Activated CD4-positive, alpha-beta T cell treated with anti-CD3 and anti-CD28 coated beads, Interleukin-2, Interleukin-6, amounts not matched to agents 100 ng/mL and 50 ng/mL, durations not matched to agents 16 hours and 8 hours (primary cell): ENCODE measurements at regions not wholly inside any gene's neighbourhood (a gene's known extent, or its start where the extent isn't known, plus 50 kb on each side); places are given as distances from the start of the nearest gene placed in this dataset.

Source experiments
- DNase-seq: peaks from one replicate; pipeline ENCODE4 v3.0.0-alpha.2; 2020

GRCh38 chr10:29850371-29850770 is 209.0 kb downstream of the JCAD start:
- no peak for DNase-seq

DNA sequence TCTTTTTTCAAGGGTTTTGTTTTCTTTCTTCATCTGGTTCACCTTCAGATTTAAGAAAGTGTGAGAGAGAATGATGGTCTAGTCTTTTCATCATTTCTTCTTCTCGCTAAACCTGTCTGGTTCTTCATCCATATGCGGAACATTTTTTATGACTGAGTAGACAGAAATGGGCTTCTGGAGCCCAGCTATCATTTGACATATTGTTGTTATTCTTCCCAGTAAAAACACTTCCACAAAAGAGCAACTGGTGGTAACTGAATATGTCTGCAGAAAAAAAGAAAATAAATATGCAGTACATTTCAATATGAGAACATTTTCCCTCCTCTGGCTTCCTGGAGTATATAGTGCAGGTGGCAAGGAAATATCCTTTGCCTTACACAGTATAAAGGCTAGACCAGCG is 209.5 kb downstream of the JCAD start:
- no peak for DNase-seq

- DNase-seq: no peak
Measured at GRCh38 chr10:29849126-29849833, 210.1 kb downstream of the JCAD start.

GRCh38 chr10:29846881-29847280 is 212.1 kb upstream of the SVIL start:
- DNase-seq: no peak

DNA sequence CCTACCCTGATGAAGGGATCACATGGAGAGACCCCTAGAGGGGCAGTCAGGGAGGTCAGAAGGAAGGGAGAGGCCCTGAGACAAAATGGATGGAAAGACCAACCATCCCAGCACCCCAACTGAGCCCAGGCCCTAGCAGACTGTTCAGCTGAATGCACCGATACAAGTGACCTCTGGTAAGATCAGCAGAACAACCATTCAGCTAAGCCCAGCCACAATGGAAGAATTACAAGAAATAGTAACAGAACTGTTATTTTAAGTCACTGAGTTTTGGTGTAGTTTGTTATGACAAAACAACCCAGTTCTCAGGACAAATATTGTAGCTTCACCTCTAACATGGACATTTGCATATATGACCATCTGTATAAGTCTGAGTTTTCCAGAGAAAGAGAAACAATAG is 210.4 kb upstream of the SVIL start:
- no peak for DNase-seq

- DNase-seq: no peak
Measured at GRCh38 chr10:29843143-29843542, 208.4 kb upstream of the SVIL start.

- no peak for DNase-seq
Measured at GRCh38 chr10:29841724-29842649, 207.2 kb upstream of the SVIL start.

DNA sequence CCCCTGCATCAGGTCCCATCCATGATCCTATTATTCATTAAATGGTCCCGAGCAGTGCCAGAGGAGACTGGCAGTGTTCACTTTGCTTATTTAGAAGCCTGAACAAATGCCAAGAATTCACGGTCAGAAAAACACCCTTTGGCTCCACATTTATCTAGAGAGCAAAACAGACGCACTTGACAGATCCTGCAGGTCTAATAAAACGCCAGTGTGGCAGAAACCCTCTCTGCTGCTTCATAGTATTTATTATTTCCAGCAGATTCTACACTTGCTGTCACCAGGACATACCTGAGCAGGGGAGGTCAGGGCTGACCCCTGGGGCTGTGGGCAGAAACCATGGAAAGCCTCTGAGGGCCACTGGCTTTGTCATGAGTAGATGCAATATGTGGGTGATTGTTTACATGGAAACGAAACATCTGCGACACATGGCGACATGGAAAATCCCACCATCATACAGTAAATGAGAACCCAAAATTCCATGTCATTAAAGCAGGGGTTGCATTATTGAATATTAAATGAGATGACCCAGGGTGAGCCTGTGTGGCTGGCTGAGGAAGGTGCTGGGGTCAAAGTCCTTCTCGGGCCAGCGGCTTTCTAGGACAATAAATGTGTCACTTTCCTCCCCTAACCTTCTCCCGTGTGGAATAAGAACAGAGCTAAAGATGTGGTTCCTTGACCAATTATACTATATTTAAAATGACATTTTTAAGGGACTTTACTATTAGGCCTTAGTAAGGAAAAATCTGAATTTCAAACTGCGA is 205.9 kb upstream of the SVIL start:
- no peak for DNase-seq

DNA sequence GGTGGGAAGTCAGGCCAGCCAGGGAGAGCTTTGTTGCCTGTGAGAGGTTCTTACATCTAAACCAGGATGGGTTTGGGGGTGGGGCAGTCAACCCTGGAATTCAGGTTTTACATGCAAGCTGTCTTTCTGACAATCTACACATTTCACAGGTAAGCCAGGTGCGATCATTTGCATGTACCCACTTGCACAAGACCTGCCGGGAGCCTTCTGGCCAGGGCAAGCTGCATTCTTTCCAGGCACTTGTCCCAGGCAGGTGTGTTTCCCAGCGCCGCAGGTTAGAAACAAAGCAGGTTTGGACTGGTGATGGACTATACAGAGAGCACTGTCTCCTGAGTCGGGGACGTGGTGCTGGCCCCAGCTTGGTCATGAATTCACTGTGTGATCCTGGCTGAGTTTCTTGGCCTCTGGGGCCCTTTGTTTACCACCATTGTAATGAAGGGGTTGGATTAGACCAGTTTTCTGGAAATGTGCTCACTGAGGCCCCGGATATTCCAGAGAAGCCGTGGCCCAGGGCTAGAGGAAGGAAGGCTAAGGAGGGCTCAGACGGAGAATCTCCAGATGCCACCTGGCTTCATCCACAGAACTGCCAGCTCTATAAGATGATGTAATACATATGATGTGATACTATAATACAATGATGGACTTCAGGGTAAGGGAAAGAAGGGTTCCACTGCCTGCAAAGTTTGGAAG is 205.2 kb upstream of the SVIL start:
- no peak for DNase-seq

DNA sequence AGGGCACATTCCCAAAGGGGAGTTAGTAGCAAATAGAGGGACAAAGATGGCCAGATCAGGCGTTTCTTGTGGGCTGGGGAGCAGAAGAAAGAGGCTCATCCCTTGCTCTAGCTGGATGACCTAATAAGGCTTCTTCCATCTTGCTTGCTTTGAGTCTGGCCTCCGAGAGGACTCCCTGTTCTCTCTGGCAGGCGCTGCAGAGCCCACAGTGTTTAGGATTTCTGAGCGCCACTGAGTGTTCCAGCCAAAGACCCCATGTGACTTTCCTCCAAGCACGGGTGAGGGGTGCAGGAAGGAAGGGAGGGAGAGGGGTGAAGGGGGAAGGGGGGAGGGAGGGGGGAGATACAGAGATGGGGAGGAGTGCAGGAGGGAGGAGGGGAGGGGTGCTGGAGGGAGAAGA is 203.8 kb upstream of the SVIL start:
- no peak for DNase-seq

GRCh38 chr10:29837586-29837985 is 202.8 kb upstream of the SVIL start:
- no peak for DNase-seq

DNA sequence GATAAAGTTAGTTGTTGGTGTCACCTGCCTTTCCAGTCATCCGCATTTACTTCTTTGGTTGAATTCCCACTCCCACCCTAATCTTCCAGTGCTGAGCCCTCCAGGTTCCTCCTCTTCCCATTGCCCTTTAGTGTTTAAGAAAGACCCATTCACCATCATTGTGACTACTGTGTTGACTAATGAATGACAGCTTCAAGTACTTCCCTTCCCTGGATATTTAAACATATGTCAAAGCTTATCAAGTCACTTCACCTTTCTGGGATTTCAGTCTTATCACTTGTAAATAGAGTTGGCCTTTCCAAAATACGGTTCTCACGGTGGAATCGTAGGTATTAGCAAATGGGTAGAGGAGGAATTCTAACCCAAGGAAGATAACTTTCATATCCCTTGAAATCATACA is 201.6 kb upstream of the SVIL start:
- no peak for DNase-seq

DNA sequence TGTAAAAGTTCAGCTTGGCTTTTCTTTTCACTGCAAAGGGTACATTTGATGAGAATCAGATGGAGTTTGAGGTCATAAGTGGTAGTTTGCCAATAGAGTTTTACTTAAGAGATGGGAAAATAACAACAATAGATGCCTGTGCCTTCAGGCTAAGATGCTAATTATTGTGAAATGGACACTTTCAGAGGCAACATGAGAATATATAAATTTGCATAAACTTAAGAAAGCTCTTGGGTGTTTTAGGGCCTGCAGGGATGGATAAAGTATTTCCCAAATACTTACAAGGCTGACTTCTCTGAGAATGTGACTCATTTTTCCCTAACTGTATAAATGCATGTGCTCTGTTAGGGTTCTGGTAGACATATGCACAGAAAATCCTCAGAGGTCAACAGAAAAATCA is 200.3 kb upstream of the SVIL start:
- no peak for DNase-seq

DNA sequence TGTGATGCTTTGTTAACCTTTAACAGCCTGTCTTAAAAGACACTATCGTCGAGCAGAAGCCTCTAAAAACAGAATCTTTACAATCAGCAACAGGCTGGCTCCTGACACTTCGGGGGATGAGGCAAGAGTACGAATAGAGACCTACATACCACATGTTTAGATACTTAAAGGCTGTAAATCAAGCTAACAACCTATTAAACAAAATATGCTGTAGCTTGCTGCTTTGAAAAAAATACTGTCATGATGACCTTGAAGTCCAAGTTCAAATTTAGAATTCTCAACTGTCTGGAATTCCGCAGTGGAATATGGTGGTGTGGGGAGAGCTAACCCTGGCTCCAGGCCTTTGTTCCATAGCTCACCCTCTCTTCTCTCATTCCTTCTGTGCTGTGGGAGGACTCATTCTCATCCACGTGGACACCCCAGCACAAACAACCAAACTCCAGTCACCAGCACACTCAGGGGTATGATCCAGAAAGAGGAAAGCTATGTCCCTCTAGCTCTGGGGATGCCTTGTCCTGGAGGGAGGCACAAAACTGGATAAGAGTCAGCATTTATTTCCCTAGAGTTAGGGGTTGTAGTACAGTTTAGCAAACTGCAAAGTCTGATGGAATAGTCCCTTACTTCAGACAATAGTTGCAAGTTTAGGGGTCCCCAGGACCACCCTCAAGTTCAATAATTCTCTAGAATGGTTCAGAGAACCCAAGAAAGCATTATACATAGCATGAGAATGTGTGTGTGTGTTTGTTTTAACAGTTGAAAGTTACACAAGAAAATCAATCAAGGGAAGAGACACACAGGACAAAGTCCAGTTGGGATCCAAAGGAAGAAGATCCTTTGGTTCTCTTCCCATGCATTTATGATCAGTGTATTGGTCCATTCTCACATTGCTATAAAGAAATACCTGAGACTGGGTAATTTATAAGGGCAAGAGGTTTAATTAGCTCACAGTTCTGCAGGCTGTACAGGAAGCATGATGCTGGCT is 196.1 kb upstream of the SVIL start:
- DNase-seq: no peak

- DNase-seq: no peak
Measured at GRCh38 chr10:29829776-29830175, 195.0 kb upstream of the SVIL start.

DNA sequence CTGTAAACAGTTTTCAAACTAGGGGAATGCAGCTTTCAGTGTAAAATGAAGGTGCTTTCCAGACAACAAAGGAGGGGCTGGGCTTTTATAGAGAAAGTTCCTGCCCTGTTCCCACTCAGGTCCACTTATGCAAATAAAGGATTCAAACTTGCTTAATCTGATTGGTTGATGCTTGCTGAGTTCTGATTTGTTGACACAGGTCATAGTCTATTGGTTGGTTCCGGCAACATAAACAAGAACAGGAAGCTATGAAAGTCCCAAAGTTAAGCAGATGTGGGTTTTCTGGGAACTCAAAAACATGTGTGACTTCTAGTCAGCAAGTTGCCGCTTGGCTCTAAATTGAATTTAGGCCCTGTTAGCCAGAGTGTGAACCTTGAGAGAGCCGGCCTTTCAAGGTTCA is 194.2 kb upstream of the SVIL start:
- DNase-seq: no peak

- DNase-seq: no peak
Measured at GRCh38 chr10:29828440-29828894, 193.7 kb upstream of the SVIL start.

- DNase-seq: no peak
Measured at GRCh38 chr10:29827512-29827911, 192.7 kb upstream of the SVIL start.

DNA sequence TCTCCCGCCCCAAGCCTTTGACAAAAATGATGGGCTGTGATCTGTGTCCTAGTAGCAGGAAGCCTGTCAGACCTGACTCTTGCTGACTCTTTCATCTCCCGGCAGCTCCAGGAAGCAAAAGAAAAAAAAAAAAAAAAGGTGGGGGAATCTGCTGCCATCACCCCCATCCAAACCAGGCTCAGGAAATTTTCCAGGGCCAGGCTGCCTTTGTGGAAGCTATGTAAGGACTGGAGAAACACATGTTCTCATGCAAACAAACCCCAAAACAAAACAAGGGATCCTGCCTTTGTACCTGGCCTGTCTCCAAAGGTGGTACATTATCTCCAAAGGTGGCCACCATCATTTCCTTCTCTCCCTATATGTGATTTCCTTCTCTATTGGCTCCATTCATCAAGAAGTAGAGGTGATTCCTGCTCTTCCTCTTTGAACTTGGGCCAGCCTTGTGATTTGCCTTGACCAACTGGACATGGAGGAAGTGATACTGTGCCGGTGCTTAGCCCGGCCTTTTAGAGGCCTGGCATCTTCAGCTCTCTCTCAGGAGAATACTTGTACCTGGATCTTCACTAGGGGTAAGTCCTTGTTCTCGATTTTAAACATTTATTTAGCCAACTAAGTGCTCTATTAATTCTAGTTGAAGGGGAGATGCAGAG is 192.2 kb upstream of the SVIL start:
- no peak for DNase-seq

DNA sequence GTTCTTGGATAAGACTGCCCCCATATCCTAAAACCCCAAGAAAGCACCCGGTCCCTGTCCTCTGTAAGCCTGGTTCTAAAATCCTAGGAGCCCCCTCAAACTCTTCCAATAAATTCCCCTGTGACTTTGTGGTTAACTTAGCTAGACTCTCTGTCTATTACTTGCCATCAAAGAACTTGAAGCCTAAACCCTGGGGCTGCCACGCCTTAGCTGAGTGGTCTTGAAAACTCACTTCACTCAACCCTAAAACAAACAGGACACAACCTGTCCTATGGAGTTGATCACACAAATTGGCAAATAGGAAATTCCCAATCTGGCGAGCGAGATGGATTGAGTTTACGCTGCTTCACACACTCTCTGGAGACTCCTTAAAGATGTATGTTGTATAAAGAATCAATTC is 191.4 kb upstream of the SVIL start:
- no peak for DNase-seq

- no peak for DNase-seq
Measured at GRCh38 chr10:29823553-29824080, 188.8 kb upstream of the SVIL start.
